ENCODE measurements at regions not wholly inside any gene's neighbourhood (a gene's known extent, or its start where the extent isn't known, plus 50 kb on each side); places are given as distances from the start of the nearest gene placed in this dataset.
"Not testable (repeated sequence)": the region's sequence is repeated elsewhere in the genome, so short reads cannot be mapped to it uniquely, and the experiment has no call there.

GRCh38 chr2:22110244-22110651 lies 986.5 kb downstream of the TDRD15 start:
- no peak for DNase-seq (ENCODE audit: low spot score)

GRCh38 chr2:22124003-22124402 lies 1000.2 kb downstream of the TDRD15 start:
- DNase-seq (ENCODE audit: low spot score), result no peak

GRCh38 chr2:22126106-22126505 lies 1002.3 kb downstream of the TDRD15 start:
- DNase-seq (ENCODE audit: low spot score), result no peak

GRCh38 chr2:22126978-22127377 lies 1003.2 kb downstream of the TDRD15 start:
- no peak for DNase-seq (ENCODE audit: low spot score)

GRCh38 chr2:22134421-22134820 lies 1010.7 kb downstream of the TDRD15 start:
- no peak for DNase-seq (ENCODE audit: low spot score)

GRCh38 chr2:22136446-22136845 lies 1012.7 kb downstream of the TDRD15 start:
- no peak for DNase-seq (ENCODE audit: low spot score)

- no peak for DNase-seq (ENCODE audit: low spot score)
Observed at GRCh38 chr2:22143840-22144239, 1020.1 kb downstream of the TDRD15 start.

GRCh38 chr2:22153931-22154613 lies 1030.3 kb downstream of the TDRD15 start:
- DNase-seq (ENCODE audit: low spot score), result no peak

- DNase-seq (ENCODE audit: low spot score), result not testable (repeated sequence)
Observed at GRCh38 chr2:22156661-22157060, 1032.9 kb downstream of the TDRD15 start.

- no peak for DNase-seq (ENCODE audit: low spot score)
Observed at GRCh38 chr2:22167256-22167655, 1043.5 kb downstream of the TDRD15 start.

GRCh38 chr2:22175003-22175402 lies 1051.2 kb downstream of the TDRD15 start:
- no peak for DNase-seq (ENCODE audit: low spot score)

GRCh38 chr2:22185251-22185650 lies 1061.5 kb downstream of the TDRD15 start:
- DNase-seq (ENCODE audit: low spot score), result no peak

- not testable (repeated sequence) for DNase-seq (ENCODE audit: low spot score)
Observed at GRCh38 chr2:22186261-22186828, 1062.6 kb downstream of the TDRD15 start.

- peak; percentile 3 for DNase-seq (ENCODE audit: low spot score)
Observed at GRCh38 chr2:22189893-22190480, 1066.2 kb downstream of the TDRD15 start.

- DNase-seq (ENCODE audit: low spot score), result no peak
Observed at GRCh38 chr2:22194218-22194617, 1070.5 kb downstream of the TDRD15 start.

GRCh38 chr2:22196806-22197205 lies 1073.0 kb downstream of the TDRD15 start:
- DNase-seq (ENCODE audit: low spot score), result no peak

GRCh38 chr2:22198381-22199283 lies 1074.9 kb downstream of the TDRD15 start:
- no peak for DNase-seq (ENCODE audit: low spot score)

- DNase-seq (ENCODE audit: low spot score), result no peak
Observed at GRCh38 chr2:22199994-22200393, 1076.2 kb downstream of the TDRD15 start.

GRCh38 chr2:22209545-22209944 lies 1085.8 kb downstream of the TDRD15 start:
- DNase-seq (ENCODE audit: low spot score), result no peak

- DNase-seq (ENCODE audit: low spot score), result no peak
Observed at GRCh38 chr2:22213237-22213636, 1089.5 kb downstream of the TDRD15 start.

- no peak for DNase-seq (ENCODE audit: low spot score)
Observed at GRCh38 chr2:22215517-22215916, 1091.7 kb downstream of the TDRD15 start.

- DNase-seq (ENCODE audit: low spot score), result no peak
Observed at GRCh38 chr2:22217881-22218280, 1094.1 kb downstream of the TDRD15 start.

GRCh38 chr2:22221006-22221405 lies 1097.2 kb downstream of the TDRD15 start:
- DNase-seq (ENCODE audit: low spot score), result no peak
